ENCODE measurements at regions not wholly inside any gene's neighbourhood (a gene's known extent, or its start where the extent isn't known, plus 50 kb on each side); places are given as distances from the start of the nearest gene placed in this dataset.

- TF ChIP-seq EZH2 (IDR thresholded peaks at IDR 0.05; ENCODE audit: insufficient read depth, poor library complexity, severe bottlenecking) (no peak), EZH2phosphoT487 (IDR thresholded peaks at IDR 0.05; ENCODE audit: insufficient read depth, low read depth) (no peak)
Observed at GRCh38 chr19:5229778-5230335, 110.8 kb downstream of the PTPRS start.
